GM13977 (cell line): ENCODE measurements at regions not wholly inside any gene's neighbourhood (a gene's known extent, or its start where the extent isn't known, plus 50 kb on each side); places are given as distances from the start of the nearest gene placed in this dataset.

Source experiments
- DNase-seq: peaks from one replicate; pipeline ENCODE4 v3.0.0; 2012; ENCODE audit warnings: low spot score
- CTCF ChIP-seq: IDR thresholded peaks from 2 replicates; pipeline ENCODE4 v1.5.1; 2012; ENCODE audit warnings: mild to moderate bottlenecking, control low read depth; ENCODE audit not compliant: insufficient read depth; ENCODE audit errors: extremely low read depth, missing control alignments
- in situ Hi-C: fragments of 300-500 bp; cut with MboI; formaldehyde crosslinking; loops from one replicate; pipeline ENCODE4 v1.12.0; 2022; ENCODE audit warnings: low sequenced_read_pairs, low pct_unique_long_range_greater_than_20kb, mixed read lengths, inconsistent platforms; ENCODE audit not compliant: unreplicated experiment

- no peak for DNase-seq
- no peak for TF ChIP-seq CTCF
- in situ Hi-C loops = no loop called here
Observed at GRCh38 chr7:10015687-10016086, 958.0 kb upstream of the PHF14 start.

- no peak for TF ChIP-seq CTCF
- no peak for DNase-seq
- in situ Hi-C loops = no loop called here
Observed at GRCh38 chr7:10022480-10022879, 951.2 kb upstream of the PHF14 start.

GRCh38 chr7:10022957-10023356, 950.7 kb upstream of the PHF14 start:
- no peak for DNase-seq
- in situ Hi-C loops = no loop called here
- TF ChIP-seq CTCF = no peak

GRCh38 chr7:10034843-10035556, 938.7 kb upstream of the PHF14 start:
- in situ Hi-C loops = no loop called here
- no peak for TF ChIP-seq CTCF
- no peak for DNase-seq

- in situ Hi-C loops = no loop called here
- DNase-seq = no peak
- no peak for TF ChIP-seq CTCF
Observed at GRCh38 chr7:10036693-10037092, 937.0 kb upstream of the PHF14 start.

- TF ChIP-seq CTCF = no peak
- DNase-seq = no peak
- in situ Hi-C loops = no loop called here
Observed at GRCh38 chr7:10038351-10038750, 935.3 kb upstream of the PHF14 start.
